ENCODE measurements at regions not wholly inside any gene's neighbourhood (a gene's known extent, or its start where the extent isn't known, plus 50 kb on each side); places are given as distances from the start of the nearest gene placed in this dataset.
"Not testable (repeated sequence)": the region's sequence is repeated elsewhere in the genome, so short reads cannot be mapped to it uniquely, and the experiment has no call there.

- not testable (repeated sequence) for H2AFZ ChIP-seq; H3K27me3 ChIP-seq (ENCODE audit: insufficient read depth); H3K4me1 Mint-ChIP-seq; H3K36me3 ChIP-seq (ENCODE audit: insufficient read depth); H3K36me3 Mint-ChIP-seq (ENCODE audit: low read depth); H3K4me3 Mint-ChIP-seq; H3K4me2 ChIP-seq; H4K20me1 ChIP-seq (replicated peaks; ENCODE audit: insufficient read depth); DNase-seq (ENCODE audit: low spot score); H3K9me3 Mint-ChIP-seq; H3K4me3 ChIP-seq; H3K79me2 ChIP-seq (replicated peaks; ENCODE audit: insufficient read depth); H3K27ac ChIP-seq (ENCODE audit: low read depth); H3F3A ChIP-seq (replicated peaks; ENCODE audit: low read depth); H3K27ac Mint-ChIP-seq; H3K27me3 Mint-ChIP-seq (ENCODE audit: insufficient read depth, low read depth, poor library complexity); H3K9me2 ChIP-seq (ENCODE audit: insufficient read depth); H3K4me1 ChIP-seq (ENCODE audit: insufficient read depth); ATAC-seq
Observed at GRCh38 chr9:75500940-75501339, 389.5 kb upstream of the PCSK5 start.

- Mint-ChIP-seq H3K27ac (no peak overlapping the region), H3K9me3 (peaks cover 5% of the 10 kb centered on the region; the same call in 1 of the 3 replicates), H3K36me3 (ENCODE audit: low read depth) (no peaks in the 10 kb centered on the region), H3K27me3 (ENCODE audit: insufficient read depth, low read depth, poor library complexity) (no peaks in the 10 kb centered on the region), H3K4me3 (no peak overlapping the region), H3K4me1 (no peaks in the 10 kb centered on the region)
- Histone ChIP-seq H3K36me3 (ENCODE audit: insufficient read depth) (no peaks in the 10 kb centered on the region), H3K9me2 (ENCODE audit: insufficient read depth) (no peaks in the 10 kb centered on the region), H3F3A (replicated peaks; ENCODE audit: low read depth) (no peaks in the 10 kb centered on the region), H3K79me2 (replicated peaks; ENCODE audit: insufficient read depth) (no peaks in the 10 kb centered on the region), H3K4me3 (no peak overlapping the region), H4K20me1 (replicated peaks; ENCODE audit: insufficient read depth) (no peaks in the 10 kb centered on the region), H3K4me1 (ENCODE audit: insufficient read depth) (no peaks in the 10 kb centered on the region), H3K4me2 (no peak overlapping the region), H3K27ac (ENCODE audit: low read depth) (no peak overlapping the region), H2AFZ (no peak overlapping the region), H3K27me3 (ENCODE audit: insufficient read depth) (no peaks in the 10 kb centered on the region)
- DNase-seq (ENCODE audit: low spot score) (peak; percentile 11), ATAC-seq (no peak)
- TF ChIP-seq EZH2 (IDR thresholded peaks at IDR 0.05; ENCODE audit: low read depth, unreplicated experiment), result no peak
Observed at GRCh38 chr9:75504721-75505120, 385.8 kb upstream of the PCSK5 start.

GRCh38 chr9:75505654-75506053, 384.8 kb upstream of the PCSK5 start:
- H3K4me1 Mint-ChIP-seq, result no peaks in the 10 kb centered on the region
- H3K36me3 Mint-ChIP-seq (ENCODE audit: low read depth), result no peaks in the 10 kb centered on the region
- no peak overlapping the region for H3K27ac Mint-ChIP-seq
- no peaks in the 10 kb centered on the region for H3K9me2 ChIP-seq (ENCODE audit: insufficient read depth)
- ATAC-seq (no peak), DNase-seq (ENCODE audit: low spot score) (no peak)
- H2AFZ ChIP-seq, result no peak overlapping the region
- no peaks in the 10 kb centered on the region for H4K20me1 ChIP-seq (replicated peaks; ENCODE audit: insufficient read depth)
- no peaks in the 10 kb centered on the region for H3K27me3 ChIP-seq (ENCODE audit: insufficient read depth)
- no peaks in the 10 kb centered on the region for H3K36me3 ChIP-seq (ENCODE audit: insufficient read depth)
- H3K4me3 Mint-ChIP-seq, result no peak overlapping the region
- H3K4me1 ChIP-seq (ENCODE audit: insufficient read depth), result no peaks in the 10 kb centered on the region
- H3F3A ChIP-seq (replicated peaks; ENCODE audit: low read depth), result no peaks in the 10 kb centered on the region
- no peaks in the 10 kb centered on the region for H3K27me3 Mint-ChIP-seq (ENCODE audit: insufficient read depth, low read depth, poor library complexity)
- H3K4me3 ChIP-seq, result no peak overlapping the region
- H3K9me3 Mint-ChIP-seq, result peaks cover 5% of the 10 kb centered on the region; the same call in 1 of the 3 replicates
- H3K79me2 ChIP-seq (replicated peaks; ENCODE audit: insufficient read depth), result no peaks in the 10 kb centered on the region
- no peak overlapping the region for H3K27ac ChIP-seq (ENCODE audit: low read depth)
- no peak overlapping the region for H3K4me2 ChIP-seq
- TF ChIP-seq CTCF (conservative IDR thresholded peaks at IDR 0.05; ENCODE audit: low read depth in 2 of 2) (no peak), ZNF462 (CRISPR knock-in tag; IDR thresholded peaks at IDR 0.05) (no peak), ETS1 (IDR thresholded peaks at IDR 0.05) (no peak)
